HEK293T (cell line): ENCODE measurements at regions not wholly inside any gene's neighbourhood (a gene's known extent, or its start where the extent isn't known, plus 50 kb on each side); places are given as distances from the start of the nearest gene placed in this dataset.

Experiments used
- ARNT ChIP-seq: fragments of 450-650 bp; IDR thresholded peaks from 2 replicates; pipeline ENCODE4 v1.6.1; 2017; ENCODE audit warnings: mild to moderate bottlenecking
- BHLHE40 ChIP-seq: fragments of 450-650 bp; IDR thresholded peaks from 2 replicates; pipeline ENCODE4 v1.6.1; 2016; ENCODE audit warnings: mild to moderate bottlenecking, moderate library complexity, borderline replicate concordance
- ELF4 ChIP-seq: fragments of 450-650 bp; IDR thresholded peaks from 2 replicates; pipeline ENCODE4 v1.6.1; 2017; ENCODE audit warnings: antibody characterized with exemption
- FOXK2 ChIP-seq: fragments of 450-650 bp; IDR thresholded peaks from 2 replicates; pipeline ENCODE4 v1.6.1; 2016; ENCODE audit warnings: mild to moderate bottlenecking
- HDGF ChIP-seq: fragments of 450-650 bp; IDR thresholded peaks from 2 replicates; pipeline ENCODE4 v1.6.1; 2017; ENCODE audit warnings: antibody characterized with exemption, borderline replicate concordance
- L3MBTL2 ChIP-seq: fragments of 450-650 bp; conservative IDR thresholded peaks from 2 replicates; pipeline ENCODE4 v1.6.1; 2016; ENCODE audit warnings: mild to moderate bottlenecking
- LEF1 ChIP-seq: fragments of 450-650 bp; IDR thresholded peaks from 2 replicates; pipeline ENCODE4 v1.6.1; 2017; ENCODE audit warnings: mild to moderate bottlenecking, borderline replicate concordance
- PKNOX1 ChIP-seq: fragments of 450-650 bp; IDR thresholded peaks from 2 replicates; pipeline ENCODE4 v1.6.1; 2016
- SP1 ChIP-seq: fragments of 450-650 bp; IDR thresholded peaks from 2 replicates; pipeline ENCODE4 v1.6.1; 2017
- SUZ12 ChIP-seq: fragments of 450-650 bp; IDR thresholded peaks from 2 replicates; pipeline ENCODE4 v1.6.1; 2016; ENCODE audit warnings: mild to moderate bottlenecking
- TARDBP ChIP-seq: fragments of 450-650 bp; IDR thresholded peaks from 2 replicates; pipeline ENCODE4 v1.6.1; 2016

- TF ChIP-seq HDGF (no peak), FOXK2 (no peak), BHLHE40 (no peak), ARNT (no peak), SP1 (no peak), PKNOX1 (no peak), L3MBTL2 (no peak), ELF4 (no peak), LEF1 (no peak), SUZ12 (no peak), TARDBP (no peak)
Measured at GRCh38 chr17:34782271-34782670, 179.0 kb downstream of the CCT6B start.
